HG03457 (cell line): ENCODE measurements at regions not wholly inside any gene's neighbourhood (a gene's known extent, or its start where the extent isn't known, plus 50 kb on each side); places are given as distances from the start of the nearest gene placed in this dataset.

Experiments used
- ATAC-seq: cut with Tn5 transposase; IDR thresholded peaks from one replicate; pipeline ENCODE4 v1.9.1; 2021; ENCODE audit warnings: moderate number of reproducible peaks; ENCODE audit not compliant: unreplicated experiment

- ATAC-seq = no peak
Measured at GRCh38 chr1:175829845-175830244, 86.5 kb upstream of the TNR start.

- ATAC-seq = no peak
Measured at GRCh38 chr1:175826705-175827104, 83.3 kb upstream of the TNR start.

GRCh38 chr1:175824079-175824478, 80.7 kb upstream of the TNR start:
- no peak for ATAC-seq

- no peak for ATAC-seq
Measured at GRCh38 chr1:175823406-175823805, 80.0 kb upstream of the TNR start.

- ATAC-seq = no peak
Measured at GRCh38 chr1:175822580-175822979, 79.2 kb upstream of the TNR start.

GRCh38 chr1:175820456-175821025, 77.1 kb upstream of the TNR start:
- ATAC-seq = no peak

GRCh38 chr1:175818929-175819328, 75.5 kb upstream of the TNR start:
- no peak for ATAC-seq

- ATAC-seq = no peak
Measured at GRCh38 chr1:175817445-175817844, 74.0 kb upstream of the TNR start.

GRCh38 chr1:175814885-175815284, 71.5 kb upstream of the TNR start:
- no peak for ATAC-seq

GRCh38 chr1:175812936-175813335, 69.5 kb upstream of the TNR start:
- ATAC-seq = no peak

- no peak for ATAC-seq
Measured at GRCh38 chr1:175810305-175810704, 66.9 kb upstream of the TNR start.

GRCh38 chr1:175808999-175809398, 65.6 kb upstream of the TNR start:
- no peak for ATAC-seq

GRCh38 chr1:175808573-175808972, 65.2 kb upstream of the TNR start:
- no peak for ATAC-seq

GRCh38 chr1:175804561-175804960, 61.2 kb upstream of the TNR start:
- no peak for ATAC-seq

GRCh38 chr1:175803413-175803812, 60.0 kb upstream of the TNR start:
- no peak for ATAC-seq

GRCh38 chr1:175802407-175803123, 59.2 kb upstream of the TNR start:
- ATAC-seq = no peak

- ATAC-seq = no peak
Measured at GRCh38 chr1:175801979-175802378, 58.6 kb upstream of the TNR start.

- ATAC-seq = no peak
Measured at GRCh38 chr1:175797576-175797975, 54.2 kb upstream of the TNR start.

GRCh38 chr1:175794586-175794985, 51.2 kb upstream of the TNR start:
- no peak for ATAC-seq

GRCh38 chr1:175793617-175794016, 50.2 kb upstream of the TNR start:
- ATAC-seq = no peak
